ENCODE measurements at regions not wholly inside any gene's neighbourhood (a gene's known extent, or its start where the extent isn't known, plus 50 kb on each side); places are given as distances from the start of the nearest gene placed in this dataset.

- TF ChIP-seq CTCF (conservative IDR thresholded peaks at IDR 0.05 in 1 of 2, IDR thresholded peaks at IDR 0.05 in 1 of 2; ENCODE audit: extremely low read depth in 1 of 2, insufficient read depth in 1 of 2, low read depth in 1 of 2, low read length in 2 of 2) (no peak), EZH2 (IDR thresholded peaks at IDR 0.05; ENCODE audit: borderline replicate concordance, low read length) (no peak)
Observed at GRCh38 chr1:56377431-56377830, 201.9 kb downstream of the PLPP3 start.

All from mammary epithelial cell (primary cell).